ENCODE measurements at regions not wholly inside any gene's neighbourhood (a gene's known extent, or its start where the extent isn't known, plus 50 kb on each side); places are given as distances from the start of the nearest gene placed in this dataset.

- H3K36me3 ChIP-seq = no peaks in the 10 kb centered on the region
- DNase-seq (no peak), ATAC-seq (no peak)
- no peaks in the 10 kb centered on the region for H3K27me3 ChIP-seq
- in situ Hi-C loops (cut with MboI; ENCODE audit: low sequenced_read_pairs in 4 of 4) (no loop called here), intact Hi-C loops (cut with DNase I; ENCODE audit: low total_unique reads) (no loop called here)
- no peaks in the 10 kb centered on the region for H3K9me3 ChIP-seq
- H3K4me1 ChIP-seq = no peaks in the 10 kb centered on the region
- H3K27ac ChIP-seq = no peak overlapping the region
- TF ChIP-seq CTCF (IDR thresholded peaks at IDR 0.05 in 4 of 5, conservative IDR thresholded peaks at IDR 0.05 in 1 of 5) (no peak), POLR2A (IDR thresholded peaks at IDR 0.05) (no peak)
- H3K4me3 ChIP-seq = no peak overlapping the region
Measured at GRCh38 chr21:14752345-14752909, 206.3 kb upstream of the SAMSN1 start.

GRCh38 chr21:14751602-14752344 is 205.7 kb upstream of the SAMSN1 start:
- in situ Hi-C loops (cut with MboI; ENCODE audit: low sequenced_read_pairs in 4 of 4) = no loop called here
- Histone ChIP-seq H3K36me3 (no peaks in the 10 kb centered on the region), H3K27me3 (no peaks in the 10 kb centered on the region), H3K9me3 (no peaks in the 10 kb centered on the region), H3K27ac (no peak overlapping the region), H3K4me1 (no peaks in the 10 kb centered on the region), H3K4me3 (no peak overlapping the region)
- ATAC-seq (no peak), DNase-seq (no peak)
- TF ChIP-seq POLR2A (IDR thresholded peaks at IDR 0.05) = no peak
- TF ChIP-seq CTCF (IDR thresholded peaks at IDR 0.05 in 4 of 5, conservative IDR thresholded peaks at IDR 0.05 in 1 of 5) = no peak
- intact Hi-C loops (cut with DNase I; ENCODE audit: low total_unique reads) = no loop called here

GRCh38 chr21:14751011-14751410 is 204.9 kb upstream of the SAMSN1 start:
- intact Hi-C loops (cut with DNase I; ENCODE audit: low total_unique reads) (no loop called here), in situ Hi-C loops (cut with MboI; ENCODE audit: low sequenced_read_pairs in 4 of 4) (no loop called here)
- Histone ChIP-seq H3K36me3 (no peaks in the 10 kb centered on the region), H3K27ac (no peak overlapping the region), H3K4me1 (no peaks in the 10 kb centered on the region), H3K27me3 (no peaks in the 10 kb centered on the region), H3K9me3 (no peaks in the 10 kb centered on the region), H3K4me3 (no peak overlapping the region)
- DNase-seq (no peak), ATAC-seq (no peak)
- no peak for TF ChIP-seq CTCF (IDR thresholded peaks at IDR 0.05 in 4 of 5, conservative IDR thresholded peaks at IDR 0.05 in 1 of 5)
- no peak for TF ChIP-seq POLR2A (IDR thresholded peaks at IDR 0.05)

GRCh38 chr21:14750041-14750440 is 203.9 kb upstream of the SAMSN1 start:
- no peak for ATAC-seq
- H3K27me3 ChIP-seq = no peaks in the 10 kb centered on the region
- no peaks in the 10 kb centered on the region for H3K36me3 ChIP-seq
- DNase-seq = no peak
- TF ChIP-seq POLR2A (IDR thresholded peaks at IDR 0.05) (no peak), CTCF (IDR thresholded peaks at IDR 0.05 in 4 of 5, conservative IDR thresholded peaks at IDR 0.05 in 1 of 5) (no peak)
- no peaks in the 10 kb centered on the region for H3K9me3 ChIP-seq
- no peak overlapping the region for H3K27ac ChIP-seq
- H3K4me3 ChIP-seq = no peak overlapping the region
- no peaks in the 10 kb centered on the region for H3K4me1 ChIP-seq
- in situ Hi-C loops (cut with MboI; ENCODE audit: low sequenced_read_pairs in 4 of 4) (no loop called here), intact Hi-C loops (cut with DNase I; ENCODE audit: low total_unique reads) (no loop called here)
